Activated naive CD4-positive, alpha-beta T cell treated with anti-CD3 and anti-CD28 coated beads, Interleukin-2, amount 50 U/mL, for 72 hours (primary cell): ENCODE measurements at regions not wholly inside any gene's neighbourhood (a gene's known extent, or its start where the extent isn't known, plus 50 kb on each side); places are given as distances from the start of the nearest gene placed in this dataset.

ENCODE experiments used
- ATAC-seq, 2 donors: fragments of 150-1000 bp; cut with Tn5 transposase; 2 replicates each; pipeline ENCODE4 v1.10.0; 2021; ENCODE audit warnings: mild to moderate bottlenecking in 2 of 2, moderate library complexity in 2 of 2
- DNase-seq, 2 donors: peaks; one replicate each; pipeline ENCODE4 v3.0.0; 2021 to 2022; ENCODE audit warnings: low spot score in 2 of 2
- H3K27ac Mint-ChIP-seq, 2 donors: one replicate each; pipeline ENCODE4 v1.8.0; 2022; ENCODE audit warnings: mild to moderate bottlenecking in 2 of 2, mixed read lengths in 2 of 2
- H3K36me3 Mint-ChIP-seq, 2 donors: one replicate each; pipeline ENCODE4 v1.8.0; 2022; ENCODE audit warnings: mixed read lengths in 2 of 2
- H3K9me3 Mint-ChIP-seq, 2 donors: one replicate each; pipeline ENCODE4 v1.8.0; 2022; ENCODE audit warnings: mixed read lengths in 2 of 2

DNA sequence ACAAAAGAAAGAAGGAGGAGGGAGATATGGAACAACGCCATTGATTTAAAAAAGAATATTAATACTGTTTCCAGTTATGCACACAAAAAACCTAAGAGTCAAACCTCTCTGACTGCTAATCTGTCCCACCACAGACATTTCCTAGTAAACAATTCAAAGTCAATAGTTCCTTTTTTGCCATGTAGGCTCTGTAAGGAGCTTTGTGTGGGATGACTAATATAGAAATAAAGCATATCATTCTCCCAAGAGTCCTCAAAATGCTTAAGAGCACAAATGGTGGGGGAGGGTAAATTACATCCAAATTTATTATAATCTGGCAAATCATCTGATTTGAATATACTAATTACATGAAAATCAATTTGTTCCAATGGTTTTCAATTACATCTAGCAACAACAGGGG lies 155.9 kb upstream of the CNTN4 start:
- Mint-ChIP-seq H3K36me3 (no peaks in the 10 kb centered on the region), H3K9me3 (peaks cover 9 to 14% of the 10 kb centered on the region in 2 donors), H3K27ac (no peak overlapping the region)
- no peak for ATAC-seq
- no peak for DNase-seq

DNA sequence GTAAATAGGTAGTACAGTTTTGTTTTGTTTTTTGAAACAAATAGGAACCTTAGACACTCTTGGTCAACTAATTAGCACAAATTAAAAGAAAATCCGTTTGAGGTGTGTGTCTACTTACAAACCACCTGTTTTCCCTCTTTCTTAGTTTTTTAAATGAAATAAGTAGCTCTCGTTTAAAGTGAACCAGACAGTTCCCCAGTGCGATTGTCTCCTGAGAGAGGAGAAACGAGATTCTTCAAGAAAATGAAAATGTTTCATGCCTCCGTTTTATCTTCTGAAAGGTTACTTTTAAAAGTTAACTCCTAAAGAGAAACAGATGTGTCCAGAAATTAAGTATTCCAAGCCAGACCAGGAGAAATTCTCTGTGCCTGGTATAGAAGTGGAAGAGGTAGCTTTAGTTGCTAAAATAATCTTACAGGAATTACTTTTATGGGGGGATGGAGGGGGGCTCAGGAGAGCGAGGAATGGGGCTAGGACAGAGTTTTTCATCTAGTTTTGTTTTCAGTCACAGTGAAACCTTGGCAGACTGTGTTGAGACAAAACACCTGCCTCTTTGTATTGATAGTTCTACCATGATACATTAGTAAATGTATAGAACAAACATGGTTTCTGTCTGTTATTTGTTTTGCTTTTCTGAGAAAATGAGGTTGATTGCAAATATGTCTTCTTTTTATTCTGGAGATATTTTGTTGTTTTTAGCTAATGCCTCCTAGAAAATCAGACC lies 155.1 kb upstream of the CNTN4 start:
- peaks cover 9 to 14% of the 10 kb centered on the region in 2 donors for H3K9me3 Mint-ChIP-seq
- H3K27ac Mint-ChIP-seq: no peak overlapping the region
- no peak for DNase-seq
- no peak for ATAC-seq
- H3K36me3 Mint-ChIP-seq: no peaks in the 10 kb centered on the region

DNA sequence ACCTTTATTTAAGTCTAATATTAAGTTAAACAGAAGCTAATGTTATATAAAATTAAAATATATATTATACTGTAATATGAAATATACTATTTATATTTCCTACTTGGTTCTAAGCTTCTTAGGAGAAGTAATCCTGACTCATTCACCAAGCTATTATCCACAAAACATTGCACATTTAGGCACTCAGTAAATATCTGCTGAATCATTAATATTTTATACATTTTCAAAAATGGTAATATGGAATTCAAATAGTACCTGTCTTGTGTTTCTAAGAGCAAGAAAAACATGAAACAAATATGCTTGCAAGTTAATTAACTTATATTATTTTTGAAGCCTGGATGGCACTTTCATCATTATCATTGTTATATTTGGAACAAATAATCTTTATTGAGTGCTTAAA lies 153.0 kb upstream of the CNTN4 start:
- Mint-ChIP-seq H3K27ac (no peak overlapping the region), H3K36me3 (no peaks in the 10 kb centered on the region), H3K9me3 (peaks cover 8 to 13% of the 10 kb centered on the region in 2 donors)
- ATAC-seq (no peak), DNase-seq (no peak)

DNA sequence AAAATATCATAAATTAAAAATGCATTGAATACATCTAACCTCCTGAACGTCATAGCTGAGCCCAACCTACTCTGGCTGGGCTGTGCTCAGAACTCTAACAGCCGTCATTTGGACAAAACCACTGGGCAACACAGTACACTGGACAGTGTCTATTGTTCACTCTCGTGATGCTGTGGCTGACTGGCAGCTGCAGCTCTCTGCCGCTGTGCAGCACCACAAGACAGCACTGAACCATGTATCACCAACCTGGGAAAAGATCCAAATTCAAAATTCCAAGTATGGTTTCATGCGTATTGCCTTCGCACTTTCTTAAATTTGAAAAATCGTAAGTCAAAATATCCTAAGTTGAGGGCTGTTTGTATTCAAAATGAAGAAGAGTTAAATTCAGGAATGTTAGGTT lies 145.1 kb upstream of the CNTN4 start:
- Mint-ChIP-seq H3K9me3 (peaks cover 5 to 6% of the 10 kb centered on the region in 2 donors), H3K36me3 (no peaks in the 10 kb centered on the region), H3K27ac (no peak overlapping the region)
- no peak for DNase-seq
- ATAC-seq: no peak

DNA sequence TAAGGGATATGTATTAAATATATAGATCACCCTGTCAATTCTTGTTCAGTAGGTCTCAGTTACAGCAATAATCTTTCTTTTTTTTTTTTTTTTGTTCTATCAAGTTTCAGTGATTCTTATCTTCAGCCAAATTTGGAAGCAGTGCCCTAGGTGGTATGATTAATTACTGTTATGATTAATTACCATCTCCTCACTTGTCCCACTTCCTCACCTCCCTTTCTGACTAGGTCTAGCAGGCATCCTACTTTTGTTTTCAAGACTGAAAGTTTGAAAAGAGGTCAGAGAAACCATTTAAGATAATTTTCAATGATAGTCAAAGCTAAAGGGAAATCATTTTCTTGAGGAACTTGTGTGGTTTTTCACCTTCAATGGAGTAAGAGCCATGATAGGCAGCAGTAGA lies 144.0 kb upstream of the CNTN4 start:
- no peak for DNase-seq
- ATAC-seq: peak in 1 of 2 donors; percentile 82
- Mint-ChIP-seq H3K36me3 (no peaks in the 10 kb centered on the region), H3K9me3 (peaks cover 3 to 9% of the 10 kb centered on the region in 2 donors), H3K27ac (peak overlapping the region in 1 of 2 donors; percentile 72)

DNA sequence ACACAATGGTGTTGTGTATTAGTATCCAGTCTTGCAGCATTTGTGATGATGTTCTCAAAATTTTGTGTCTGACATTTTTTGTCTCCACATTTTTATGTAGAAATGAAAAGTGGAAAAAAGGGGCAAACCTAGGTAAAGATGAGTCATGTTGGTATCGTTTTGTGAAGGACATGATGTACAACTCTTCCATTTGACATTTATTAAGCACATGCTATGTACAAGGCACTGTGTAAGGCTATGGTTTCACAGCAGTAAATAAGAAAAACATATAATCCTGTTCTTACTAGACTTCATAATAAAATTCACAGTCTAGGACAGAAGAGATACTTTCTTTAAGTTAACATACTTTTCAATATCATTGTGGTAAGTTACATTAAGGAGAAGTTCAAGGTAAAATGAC lies 143.5 kb upstream of the CNTN4 start:
- peaks cover 3 to 9% of the 10 kb centered on the region in 2 donors for H3K9me3 Mint-ChIP-seq
- no peaks in the 10 kb centered on the region for H3K36me3 Mint-ChIP-seq
- DNase-seq: no peak
- no peak overlapping the region for H3K27ac Mint-ChIP-seq
- ATAC-seq: peak in 1 of 2 donors; percentile 53

DNA sequence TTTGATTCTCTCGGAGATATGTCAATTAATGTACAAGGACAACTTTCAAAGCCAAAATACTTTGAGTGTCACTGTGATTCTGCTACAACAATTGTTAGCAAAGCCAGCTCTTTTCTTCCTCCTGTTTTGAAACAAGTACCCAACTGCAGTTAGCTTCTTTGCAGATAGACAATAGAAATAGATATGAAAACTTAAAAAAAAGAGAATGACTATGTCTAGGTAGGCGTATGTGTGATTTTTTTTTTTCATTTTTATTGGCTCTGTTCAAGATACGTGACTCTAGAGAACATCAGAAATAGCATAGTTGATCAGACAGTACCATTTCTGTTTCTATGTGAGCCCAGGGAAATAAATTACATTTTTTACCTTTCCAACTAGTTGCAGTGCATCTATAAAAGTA lies 142.9 kb upstream of the CNTN4 start:
- no peak overlapping the region for H3K27ac Mint-ChIP-seq
- DNase-seq (no peak), ATAC-seq (no peak)
- no peaks in the 10 kb centered on the region for H3K36me3 Mint-ChIP-seq
- H3K9me3 Mint-ChIP-seq: peaks cover 3 to 9% of the 10 kb centered on the region in 2 donors

DNA sequence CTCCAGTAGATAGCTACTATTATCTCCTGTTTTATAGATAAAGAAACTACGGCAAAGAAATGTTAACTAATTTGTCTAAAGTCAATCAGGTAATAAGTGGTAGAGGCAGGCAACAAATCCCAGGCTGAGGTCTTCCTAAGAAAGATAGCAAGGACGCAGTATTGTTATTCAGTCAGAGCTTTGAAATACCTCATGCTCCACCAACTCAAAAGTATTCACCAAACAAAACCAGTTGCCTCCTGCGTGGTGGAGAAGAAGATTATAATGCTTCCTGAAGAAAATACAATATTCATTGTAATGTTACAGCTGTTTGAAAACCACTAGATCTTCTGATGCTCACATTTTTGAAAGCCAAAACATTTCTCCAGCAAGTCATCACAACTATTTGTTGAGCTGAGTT lies 138.2 kb upstream of the CNTN4 start:
- Mint-ChIP-seq H3K36me3 (no peaks in the 10 kb centered on the region), H3K9me3 (peaks cover 3 to 13% of the 10 kb centered on the region in 2 donors), H3K27ac (no peak overlapping the region)
- ATAC-seq (no peak), DNase-seq (no peak)

DNA sequence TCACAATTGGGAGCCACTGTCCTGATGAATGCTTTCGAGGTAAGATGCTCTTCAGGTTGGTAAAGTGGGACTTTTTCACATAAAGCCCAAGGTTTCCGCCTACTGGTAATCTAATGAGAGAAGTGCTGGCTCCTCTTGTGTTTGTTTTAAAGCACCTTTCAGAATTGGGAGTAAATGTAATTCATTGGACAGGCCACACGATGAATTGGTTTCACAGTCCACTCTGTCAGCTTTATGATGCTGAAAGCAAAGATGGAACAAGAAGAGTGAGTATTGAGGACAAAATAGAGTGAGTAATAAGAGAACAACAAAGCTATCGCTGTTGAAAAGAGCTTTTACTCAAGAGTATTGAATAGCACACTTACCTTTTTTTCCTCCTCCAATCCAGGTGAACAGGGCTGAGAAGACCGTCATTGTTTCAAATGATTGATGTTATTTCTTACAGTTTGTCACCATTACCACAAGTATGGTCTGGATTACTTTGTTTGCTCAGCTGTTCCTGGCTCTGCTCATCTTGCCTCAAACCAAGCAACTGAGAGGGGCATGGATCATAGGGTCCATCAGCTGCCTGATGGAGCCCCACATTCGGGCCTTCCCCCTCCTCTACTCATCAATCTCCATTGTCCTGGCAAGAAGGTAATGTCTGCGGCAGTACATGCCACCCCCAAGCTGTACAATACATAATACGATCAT lies 136.1 kb upstream of the CNTN4 start:
- Mint-ChIP-seq H3K36me3 (no peaks in the 10 kb centered on the region), H3K27ac (no peak overlapping the region), H3K9me3 (peaks cover 0 to 13% of the 10 kb centered on the region in 2 donors)
- ATAC-seq: no peak
- no peak for DNase-seq

DNA sequence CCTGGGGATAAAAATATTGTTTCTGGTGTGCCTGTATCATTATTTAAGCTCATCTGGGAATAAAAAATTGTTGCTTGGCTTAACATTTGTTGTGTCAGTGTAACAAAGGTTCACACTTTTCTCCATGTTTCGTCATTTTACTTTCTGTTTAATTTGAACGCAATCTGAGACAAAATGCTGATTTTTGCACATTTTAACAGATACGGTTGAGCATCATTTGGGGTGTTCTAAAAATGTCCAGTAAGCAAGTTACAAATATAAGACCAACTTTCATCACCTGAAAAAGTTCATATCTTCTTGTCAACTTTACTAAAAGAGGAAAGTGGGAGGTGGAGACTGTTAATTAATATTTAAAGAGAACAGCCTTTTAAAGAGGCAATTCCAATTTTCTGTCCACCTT lies 134.8 kb upstream of the CNTN4 start:
- peaks cover 0 to 9% of the 10 kb centered on the region in 2 donors for H3K9me3 Mint-ChIP-seq
- no peak for ATAC-seq
- H3K36me3 Mint-ChIP-seq: no peaks in the 10 kb centered on the region
- no peak overlapping the region for H3K27ac Mint-ChIP-seq
- no peak for DNase-seq

DNA sequence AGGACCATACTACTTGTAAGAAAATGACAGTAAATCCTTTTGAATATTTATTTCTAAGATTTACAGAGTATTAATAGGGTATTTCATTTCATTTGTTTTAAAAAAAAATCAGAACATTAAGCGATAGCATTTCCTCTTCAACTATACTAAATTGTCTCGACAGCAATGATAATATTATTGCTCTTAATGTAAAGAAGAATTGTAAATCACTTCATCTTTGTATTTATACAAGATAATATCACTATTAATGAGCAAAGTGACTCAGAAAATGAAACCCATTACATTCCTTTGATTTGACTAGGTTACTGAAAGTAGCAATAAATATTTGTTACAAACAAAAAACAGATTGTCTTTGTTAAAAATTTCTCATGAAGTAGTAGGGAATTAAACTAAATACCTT lies 131.1 kb upstream of the CNTN4 start:
- ATAC-seq (no peak), DNase-seq (no peak)
- H3K36me3 Mint-ChIP-seq: peaks cover 0 to 4% of the 10 kb centered on the region in 2 donors
- no peak overlapping the region for H3K27ac Mint-ChIP-seq
- H3K9me3 Mint-ChIP-seq: no peaks in the 10 kb centered on the region

DNA sequence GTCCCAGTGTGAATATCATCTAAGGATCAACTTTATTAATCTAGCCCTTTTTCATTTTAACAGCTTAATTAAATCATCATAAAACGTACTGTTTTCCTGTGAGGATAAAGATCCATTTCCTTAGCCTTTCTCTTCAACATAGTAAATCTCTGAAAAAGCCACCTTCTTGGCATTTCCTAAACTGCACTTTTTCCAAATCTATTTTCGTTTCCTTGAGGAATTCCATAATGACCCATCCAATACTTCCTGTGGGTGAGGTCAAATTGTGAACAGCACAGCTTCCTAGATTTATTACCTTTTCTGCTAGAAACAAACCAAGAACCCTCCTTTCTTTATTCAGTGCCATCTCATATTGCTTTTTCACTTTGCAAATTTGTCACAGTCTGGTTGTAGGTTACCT lies 129.4 kb upstream of the CNTN4 start:
- H3K27ac Mint-ChIP-seq: no peak overlapping the region
- no peak for DNase-seq
- H3K36me3 Mint-ChIP-seq: peaks cover 0 to 7% of the 10 kb centered on the region in 2 donors

DNA sequence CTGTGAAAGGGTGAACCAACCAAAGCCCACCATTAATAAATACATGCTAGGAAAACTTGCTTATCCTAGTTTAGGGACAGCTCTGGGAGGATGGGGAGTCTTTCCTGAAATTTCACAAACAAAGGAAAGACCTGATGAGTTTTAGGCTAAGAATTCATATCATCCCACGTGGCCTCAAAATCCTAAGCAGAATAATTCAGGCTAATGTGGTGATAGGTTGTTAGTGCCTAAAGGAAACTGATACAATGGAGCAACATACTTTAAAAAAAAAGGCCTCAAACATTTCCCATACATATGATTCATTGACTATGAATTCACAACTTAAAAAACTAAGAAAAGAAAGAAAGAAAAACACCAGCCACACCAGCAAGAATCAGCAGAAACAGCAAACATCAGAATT lies 126.9 kb upstream of the CNTN4 start:
- ATAC-seq: no peak
- no peak overlapping the region for H3K27ac Mint-ChIP-seq

More for the DNA sequence above, 129.4 kb upstream of the CNTN4 start:
- peaks cover 0 to 6% of the 10 kb centered on the region in 2 donors for H3K9me3 Mint-ChIP-seq
- ATAC-seq: no peak

DNA sequence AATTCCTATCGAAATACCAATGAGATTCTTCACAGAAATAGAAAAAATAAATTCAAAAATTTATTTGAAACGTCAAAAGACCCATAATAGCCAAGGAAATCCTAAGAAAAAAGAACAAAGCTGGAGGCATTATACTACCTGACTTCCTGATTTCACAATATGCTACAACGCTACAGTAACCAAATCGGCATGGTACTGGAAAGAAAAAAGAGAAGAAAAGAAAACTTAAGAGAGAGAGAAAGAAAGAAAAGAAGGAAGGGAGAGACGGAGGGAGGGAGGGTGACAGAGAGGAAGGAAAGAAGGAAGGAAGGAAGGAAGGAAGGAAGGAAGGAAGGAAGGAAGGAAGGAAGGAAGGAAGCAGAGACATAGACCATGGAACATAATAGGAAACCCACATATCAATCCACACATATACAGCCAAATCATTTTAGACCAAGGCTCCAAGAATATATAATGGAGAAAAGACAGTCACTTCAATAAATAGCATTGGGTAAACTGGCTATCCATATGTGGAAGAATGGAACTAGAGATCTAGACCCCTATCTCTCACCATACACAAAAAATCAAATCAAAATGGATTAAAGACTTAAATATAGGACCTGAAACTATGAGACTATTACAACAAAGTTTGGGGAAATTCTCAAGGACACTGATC lies 118.6 kb upstream of the CNTN4 start:
- Mint-ChIP-seq H3K9me3 (peaks cover 15 to 29% of the 10 kb centered on the region in 2 donors), H3K27ac (no peak overlapping the region), H3K36me3 (peaks cover 0 to 12% of the 10 kb centered on the region in 2 donors)
- DNase-seq (no peak), ATAC-seq (no peak)

More for the DNA sequence above, 126.9 kb upstream of the CNTN4 start:
- Mint-ChIP-seq H3K9me3 (peaks cover 9 to 27% of the 10 kb centered on the region in 2 donors), H3K36me3 (peaks cover 0 to 20% of the 10 kb centered on the region in 2 donors)
- no peak for DNase-seq

DNA sequence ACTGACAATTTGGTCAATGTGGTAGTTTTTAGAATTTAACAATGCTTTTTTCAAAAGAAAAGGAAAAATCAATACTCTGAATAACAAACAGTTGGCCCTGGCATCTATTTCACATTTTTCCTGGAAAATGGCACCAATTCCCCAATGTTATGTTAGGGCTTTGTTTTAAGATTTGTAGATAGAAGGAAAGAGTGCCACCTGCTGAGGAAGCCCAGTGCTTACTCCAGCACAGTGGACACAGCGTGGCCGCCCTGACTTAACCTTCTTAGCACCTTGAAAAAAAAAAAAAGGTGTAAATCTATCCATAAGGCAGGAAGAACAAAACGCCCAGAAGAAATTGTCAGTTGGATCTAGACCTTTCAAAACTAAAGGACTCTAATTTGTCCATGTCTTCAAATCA lies 110.7 kb upstream of the CNTN4 start:
- no peak overlapping the region for H3K27ac Mint-ChIP-seq
- no peak for DNase-seq
- peaks cover 0 to 4% of the 10 kb centered on the region in 2 donors for H3K9me3 Mint-ChIP-seq
- no peaks in the 10 kb centered on the region for H3K36me3 Mint-ChIP-seq
- no peak for ATAC-seq

DNA sequence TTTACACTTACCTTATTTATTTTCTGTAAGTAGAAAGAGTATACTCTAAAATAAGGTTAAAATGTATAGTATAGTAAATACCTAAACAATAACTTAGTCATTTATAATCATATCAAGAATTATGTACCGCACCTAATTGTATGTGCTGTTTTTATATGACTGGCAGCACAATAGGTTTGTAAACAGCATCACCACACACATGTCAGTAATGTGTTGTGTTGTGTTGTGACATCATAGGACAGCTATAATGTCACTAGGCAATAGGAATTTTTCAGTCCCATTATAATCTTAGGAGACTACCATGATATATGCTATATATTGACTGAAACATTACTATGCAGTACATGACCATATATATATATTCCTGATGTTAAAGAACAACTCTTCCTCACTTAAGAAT lies 99.9 kb upstream of the CNTN4 start:
- no peak for ATAC-seq
- peaks cover 0 to 7% of the 10 kb centered on the region in 2 donors for H3K9me3 Mint-ChIP-seq
- DNase-seq: no peak
- H3K27ac Mint-ChIP-seq: no peak overlapping the region
- no peaks in the 10 kb centered on the region for H3K36me3 Mint-ChIP-seq

DNA sequence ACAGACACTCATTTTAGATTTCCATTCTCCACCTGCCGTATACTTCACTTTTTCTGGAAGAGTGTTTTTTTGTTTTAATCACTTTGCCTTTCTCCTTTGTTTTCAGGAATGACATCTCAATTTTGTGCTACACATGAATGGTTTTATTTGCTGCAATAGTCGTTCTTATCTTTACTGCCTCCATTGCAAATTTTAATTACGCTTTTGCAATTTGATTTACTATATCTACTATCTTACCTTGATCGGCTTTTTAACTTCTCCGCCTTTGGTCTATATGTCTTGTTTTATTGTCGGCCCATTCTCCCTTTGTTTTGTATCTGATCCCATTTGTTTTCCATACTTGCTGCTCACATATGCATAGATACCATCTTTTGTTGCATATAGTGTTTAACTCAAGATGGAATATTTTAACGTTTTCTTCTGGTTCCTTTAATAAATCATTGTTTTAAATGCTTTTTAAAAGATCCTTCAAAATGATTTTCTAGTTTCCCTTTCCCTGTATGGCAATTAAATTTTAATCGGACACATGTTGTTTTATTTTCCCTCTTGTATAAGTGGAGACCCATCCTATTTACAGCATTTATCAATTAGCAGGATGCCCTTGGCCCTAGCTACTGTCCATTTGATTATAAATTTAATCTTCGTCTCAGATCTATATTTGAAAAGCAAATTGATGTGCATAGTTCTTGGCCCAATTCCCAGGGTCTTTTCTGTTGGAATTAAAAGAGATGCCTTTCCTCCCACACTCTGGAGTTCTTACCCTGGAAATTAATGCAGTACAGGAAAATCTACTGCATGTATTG lies 97.2 kb upstream of the CNTN4 start:
- DNase-seq: no peak
- Mint-ChIP-seq H3K27ac (no peak overlapping the region), H3K36me3 (no peaks in the 10 kb centered on the region), H3K9me3 (peaks cover 9 to 14% of the 10 kb centered on the region in 2 donors)
- no peak for ATAC-seq
